ENCODE measurements at regions not wholly inside any gene's neighbourhood (a gene's known extent, or its start where the extent isn't known, plus 50 kb on each side); places are given as distances from the start of the nearest gene placed in this dataset.
A peak's percentile ranks its signal among the peaks of the same experiment; 100 is the strongest.

DNA sequence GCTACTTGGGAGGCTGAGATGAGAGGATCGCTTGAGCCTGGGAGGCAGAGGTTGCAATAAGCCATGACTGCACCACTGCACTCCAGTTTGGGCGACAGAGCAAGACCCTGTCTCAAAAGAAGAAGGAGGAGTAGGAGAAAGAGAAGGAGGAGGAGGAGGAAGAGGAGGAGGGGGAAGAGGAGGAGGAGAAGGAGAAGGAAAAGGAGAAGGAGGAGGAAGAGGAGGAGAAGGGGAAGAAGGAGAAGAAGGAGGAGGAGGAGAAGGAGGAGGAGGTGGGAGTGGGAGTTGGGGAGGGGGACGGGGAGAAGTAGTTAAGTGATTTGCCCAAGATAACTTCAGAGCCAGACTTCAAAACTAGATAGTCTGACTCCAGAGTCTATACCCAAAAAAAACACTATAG lies 55.5 kb upstream of the FOXD3 start:
- WGBS: 83% methylated on average over 3 of the region's 3 CpGs
- H3K4me3 ChIP-seq: no peak overlapping the region
- intact Hi-C loops (cut with DNase I): no loop called here

DNA sequence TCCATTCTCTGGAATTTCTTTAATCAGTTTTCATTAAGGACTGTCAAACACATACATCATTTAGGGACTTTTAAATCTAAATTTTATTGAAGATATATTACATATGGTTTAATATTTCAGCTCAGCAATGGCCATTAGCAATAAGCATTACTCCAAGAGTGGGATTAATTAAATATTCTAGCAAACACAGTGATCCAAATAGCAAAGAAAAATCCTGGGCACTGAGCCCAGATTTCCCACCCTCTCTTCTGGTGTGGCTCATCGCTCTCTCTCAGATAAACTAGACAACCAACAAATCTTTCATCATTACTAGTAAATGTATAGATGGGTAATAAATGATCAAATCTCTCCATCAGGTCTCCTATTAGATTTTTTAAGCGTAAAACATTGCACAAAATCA lies 53.5 kb upstream of the FOXD3 start:
- no peaks in the 10 kb centered on the region for H3K4me1 ChIP-seq (replicated peaks)
- no peaks in the 10 kb centered on the region for H3K9me3 ChIP-seq
- H3K27me3 ChIP-seq (replicated peaks; ENCODE audit: insufficient read depth): no peaks in the 10 kb centered on the region
- no peak overlapping the region for H3K4me3 ChIP-seq
- no peaks in the 10 kb centered on the region for H3K36me3 ChIP-seq
- DNase-seq (ENCODE audit: low spot score): no peak
- no peak overlapping the region for H3K27ac ChIP-seq
- intact Hi-C loops (cut with DNase I): no loop called here
- 42% methylated on average over 2 of the region's 2 CpGs for WGBS
- TF ChIP-seq POLR2AphosphoS5 (IDR thresholded peaks at IDR 0.05) (no peak), POLR2A (IDR thresholded peaks at IDR 0.05) (no peak)
- TF ChIP-seq, protein P1, sequence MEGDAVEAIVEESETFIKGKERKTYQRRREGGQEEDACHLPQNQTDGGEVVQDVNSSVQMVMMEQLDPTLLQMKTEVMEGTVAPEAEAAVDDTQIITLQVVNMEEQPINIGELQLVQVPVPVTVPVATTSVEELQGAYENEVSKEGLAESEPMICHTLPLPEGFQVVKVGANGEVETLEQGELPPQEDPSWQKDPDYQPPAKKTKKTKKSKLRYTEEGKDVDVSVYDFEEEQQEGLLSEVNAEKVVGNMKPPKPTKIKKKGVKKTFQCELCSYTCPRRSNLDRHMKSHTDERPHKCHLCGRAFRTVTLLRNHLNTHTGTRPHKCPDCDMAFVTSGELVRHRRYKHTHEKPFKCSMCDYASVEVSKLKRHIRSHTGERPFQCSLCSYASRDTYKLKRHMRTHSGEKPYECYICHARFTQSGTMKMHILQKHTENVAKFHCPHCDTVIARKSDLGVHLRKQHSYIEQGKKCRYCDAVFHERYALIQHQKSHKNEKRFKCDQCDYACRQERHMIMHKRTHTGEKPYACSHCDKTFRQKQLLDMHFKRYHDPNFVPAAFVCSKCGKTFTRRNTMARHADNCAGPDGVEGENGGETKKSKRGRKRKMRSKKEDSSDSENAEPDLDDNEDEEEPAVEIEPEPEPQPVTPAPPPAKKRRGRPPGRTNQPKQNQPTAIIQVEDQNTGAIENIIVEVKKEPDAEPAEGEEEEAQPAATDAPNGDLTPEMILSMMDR (IDR thresholded peaks at IDR 0.05): no peak

More for the DNA sequence above, 55.5 kb upstream of the FOXD3 start:
- TF ChIP-seq POLR2A (IDR thresholded peaks at IDR 0.05): no peak
- no peak for TF ChIP-seq POLR2AphosphoS5 (IDR thresholded peaks at IDR 0.05)
- TF ChIP-seq, protein P1 (IDR thresholded peaks at IDR 0.05): no peak
- Histone ChIP-seq H3K4me1 (replicated peaks) (no peaks in the 10 kb centered on the region), H3K27me3 (replicated peaks; ENCODE audit: insufficient read depth) (no peaks in the 10 kb centered on the region), H3K36me3 (no peaks in the 10 kb centered on the region), H3K27ac (no peak overlapping the region), H3K9me3 (no peaks in the 10 kb centered on the region)
- no peak for DNase-seq (ENCODE audit: low spot score)

DNA sequence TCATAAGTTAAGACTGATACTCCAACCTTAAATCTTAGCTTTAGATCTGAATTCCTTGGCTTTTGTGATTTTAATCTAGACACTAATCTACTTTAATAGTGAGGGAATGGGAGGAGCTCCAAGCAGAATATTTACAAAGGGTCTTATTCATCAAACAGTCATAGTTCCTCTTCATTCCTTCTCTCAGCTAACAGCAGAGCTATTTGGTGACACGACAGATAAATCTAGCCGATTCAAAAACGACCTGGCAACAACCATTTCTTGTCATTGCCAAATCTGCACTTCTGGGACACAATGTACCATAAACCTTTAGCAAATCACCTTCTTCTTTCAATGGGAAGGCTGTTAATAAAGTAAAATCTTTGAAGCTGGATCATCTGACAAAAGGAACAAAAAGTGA lies 52.8 kb upstream of the FOXD3 start:
- DNase-seq (ENCODE audit: low spot score): no peak
- no peaks in the 10 kb centered on the region for H3K36me3 ChIP-seq
- H3K4me3 ChIP-seq: no peak overlapping the region
- 5% methylated on average over 3 of the region's 3 CpGs for WGBS
- intact Hi-C loops (cut with DNase I): no loop called here
- no peak overlapping the region for H3K27ac ChIP-seq
- H3K27me3 ChIP-seq (replicated peaks; ENCODE audit: insufficient read depth): no peaks in the 10 kb centered on the region
- H3K4me1 ChIP-seq (replicated peaks): no peaks in the 10 kb centered on the region
- TF ChIP-seq POLR2AphosphoS5 (IDR thresholded peaks at IDR 0.05) (peak; percentile 50), POLR2A (IDR thresholded peaks at IDR 0.05) (no peak)
- TF ChIP-seq, protein P1 (IDR thresholded peaks at IDR 0.05): no peak
- no peaks in the 10 kb centered on the region for H3K9me3 ChIP-seq

Small RNA genes lying in the stretch of these regions (small RNA-seq; reads per million reads assigned to genes)
- 0 reads per million in 2 donors for gene RNA5SP49

All from prostate gland (tissue), 2 donors.